ENCODE measurements at regions not wholly inside any gene's neighbourhood (a gene's known extent, or its start where the extent isn't known, plus 50 kb on each side); places are given as distances from the start of the nearest gene placed in this dataset.

DNA sequence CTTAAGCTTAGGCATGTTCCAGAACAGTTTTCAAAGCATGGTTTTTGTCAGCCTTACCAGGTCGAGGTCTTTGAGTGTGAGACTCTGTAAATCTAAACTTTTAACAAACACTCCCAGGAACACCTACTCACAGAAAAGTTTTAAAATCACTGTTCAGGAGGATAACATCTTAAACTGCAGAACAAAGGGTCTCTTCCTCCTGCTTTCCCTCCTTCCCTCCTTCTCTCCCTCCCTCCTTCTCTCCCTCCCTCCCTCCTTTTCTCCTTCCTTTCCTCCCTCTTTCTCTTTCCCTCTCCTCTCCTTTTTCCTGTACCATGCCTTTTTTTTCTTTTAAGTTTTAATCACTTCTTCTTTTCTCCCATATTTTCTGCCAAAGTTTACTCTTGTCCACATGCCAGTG lies 153.5 kb upstream of the MAF start:
- DNase-seq (ENCODE audit: low spot score) = no peak

DNA sequence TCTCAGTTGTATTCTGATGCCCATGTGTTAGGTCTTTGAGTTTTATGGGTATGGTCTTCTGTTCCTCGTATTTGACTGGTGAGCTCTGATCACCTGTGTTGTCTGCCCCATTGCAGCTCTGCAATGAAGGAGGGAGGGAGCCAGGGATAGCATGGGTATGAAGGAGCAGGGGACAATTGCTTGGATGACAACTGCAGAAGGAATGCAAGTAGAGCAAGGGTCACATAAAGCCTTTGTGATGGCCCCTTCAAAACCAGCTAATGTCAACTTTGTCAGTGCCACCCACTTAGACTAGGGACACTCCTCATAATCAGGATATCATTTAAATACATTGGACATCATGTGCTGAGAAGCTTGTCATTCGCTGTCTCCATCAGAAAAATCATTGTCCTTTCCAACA lies 152.7 kb upstream of the MAF start:
- DNase-seq (ENCODE audit: low spot score) = no peak

GRCh38 chr16:79752396-79752795 lies 151.9 kb upstream of the MAF start:
- no peak for DNase-seq (ENCODE audit: low spot score)

GRCh38 chr16:79751471-79752184 lies 151.1 kb upstream of the MAF start:
- DNase-seq (ENCODE audit: low spot score) = no peak

DNA sequence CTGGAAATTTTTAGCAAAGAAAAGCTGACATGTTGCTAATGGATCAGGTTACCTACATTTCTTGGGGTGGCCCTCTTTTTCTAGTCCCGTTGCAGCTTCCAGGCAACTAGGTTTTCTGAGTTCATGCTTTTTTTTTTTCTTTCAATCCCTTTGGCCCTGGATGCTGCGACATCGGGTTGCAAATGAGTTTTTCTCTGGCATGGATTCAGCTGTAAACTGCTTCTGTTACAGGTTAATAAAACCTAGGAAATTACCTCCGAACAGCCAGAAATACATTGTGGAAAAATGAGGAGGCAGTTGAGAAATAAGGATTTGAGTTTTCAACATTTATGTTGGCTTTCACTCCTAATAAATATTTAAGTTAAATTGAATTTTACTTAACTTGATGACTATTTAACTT lies 149.8 kb upstream of the MAF start:
- no peak for DNase-seq (ENCODE audit: low spot score)

DNA sequence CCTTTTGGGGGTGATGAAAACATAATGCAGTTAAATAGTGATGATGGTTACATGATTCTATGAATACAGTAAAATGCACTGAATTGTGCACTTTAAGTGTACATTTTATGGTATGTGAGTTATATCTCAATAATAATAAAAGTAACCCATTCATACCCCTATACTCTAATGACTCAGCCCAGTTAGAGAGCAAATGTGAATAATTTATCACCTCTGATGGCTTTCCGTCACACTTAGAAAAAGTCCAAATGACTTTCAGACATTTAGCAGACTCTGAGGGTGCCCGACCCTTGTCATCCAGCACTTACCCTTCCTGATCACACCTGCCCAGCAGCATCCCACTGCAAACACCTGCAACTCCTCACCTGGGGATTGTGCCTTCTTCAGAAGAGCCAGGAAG lies 148.1 kb upstream of the MAF start:
- no peak for DNase-seq (ENCODE audit: low spot score)

- DNase-seq (ENCODE audit: low spot score) = no peak
These were observed 147.2 kb upstream of the MAF start for GRCh38 chr16:79747688-79748087.

DNA sequence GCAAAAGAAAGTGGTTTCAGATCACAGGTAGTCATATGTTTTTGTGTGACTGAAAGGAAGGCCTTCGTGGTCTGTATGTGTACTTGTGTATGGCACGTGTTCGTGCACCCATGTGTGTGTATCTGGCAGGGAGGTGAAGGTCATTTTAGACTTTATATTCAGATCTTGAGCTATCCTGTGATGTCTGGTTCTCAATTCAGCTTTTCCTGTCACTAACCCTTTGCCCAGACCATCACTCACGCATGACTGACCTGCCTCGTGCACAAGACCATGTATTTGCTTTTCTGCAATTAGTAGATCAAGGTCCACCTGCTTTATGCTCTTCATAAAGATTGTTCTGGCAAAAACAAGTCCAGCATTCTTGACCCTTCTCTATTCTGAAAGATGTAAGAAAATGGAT lies 139.7 kb upstream of the MAF start:
- no peak for DNase-seq (ENCODE audit: low spot score)

- DNase-seq (ENCODE audit: low spot score) = no peak
These were observed 134.7 kb upstream of the MAF start for GRCh38 chr16:79735271-79735670.

DNA sequence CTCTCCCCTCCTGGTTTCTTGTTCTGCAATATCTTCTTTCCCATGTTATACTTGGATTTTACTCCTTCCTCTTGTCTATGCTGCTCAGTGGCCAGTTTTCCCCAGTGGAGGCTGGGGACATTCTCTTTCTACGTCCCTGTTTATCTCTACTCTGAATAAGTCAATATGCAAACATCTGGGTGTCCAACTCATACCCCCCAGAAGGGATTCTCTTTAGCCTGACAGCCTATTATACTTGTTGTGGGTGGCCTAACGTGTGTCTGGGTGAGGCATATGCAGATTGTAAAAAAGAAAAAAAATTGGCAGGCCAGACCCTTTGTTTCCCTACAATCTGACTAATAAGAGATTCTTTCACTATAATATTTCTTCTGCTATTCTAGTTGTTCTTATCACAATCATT lies 134.2 kb upstream of the MAF start:
- DNase-seq (ENCODE audit: low spot score) = no peak

- DNase-seq (ENCODE audit: low spot score) = no peak
These were observed 128.3 kb upstream of the MAF start for GRCh38 chr16:79728923-79729240.

- no peak for DNase-seq (ENCODE audit: low spot score)
These were observed 127.7 kb upstream of the MAF start for GRCh38 chr16:79728048-79728922.

- no peak for DNase-seq (ENCODE audit: low spot score)
These were observed 126.4 kb upstream of the MAF start for GRCh38 chr16:79726902-79727301.

GRCh38 chr16:79725051-79725450 lies 124.5 kb upstream of the MAF start:
- DNase-seq (ENCODE audit: low spot score) = no peak

- peak; percentile 25 for DNase-seq (ENCODE audit: low spot score)
These were observed 123.1 kb upstream of the MAF start for GRCh38 chr16:79723583-79724168.

GRCh38 chr16:79721270-79721669 lies 120.7 kb upstream of the MAF start:
- no peak for DNase-seq (ENCODE audit: low spot score)

DNA sequence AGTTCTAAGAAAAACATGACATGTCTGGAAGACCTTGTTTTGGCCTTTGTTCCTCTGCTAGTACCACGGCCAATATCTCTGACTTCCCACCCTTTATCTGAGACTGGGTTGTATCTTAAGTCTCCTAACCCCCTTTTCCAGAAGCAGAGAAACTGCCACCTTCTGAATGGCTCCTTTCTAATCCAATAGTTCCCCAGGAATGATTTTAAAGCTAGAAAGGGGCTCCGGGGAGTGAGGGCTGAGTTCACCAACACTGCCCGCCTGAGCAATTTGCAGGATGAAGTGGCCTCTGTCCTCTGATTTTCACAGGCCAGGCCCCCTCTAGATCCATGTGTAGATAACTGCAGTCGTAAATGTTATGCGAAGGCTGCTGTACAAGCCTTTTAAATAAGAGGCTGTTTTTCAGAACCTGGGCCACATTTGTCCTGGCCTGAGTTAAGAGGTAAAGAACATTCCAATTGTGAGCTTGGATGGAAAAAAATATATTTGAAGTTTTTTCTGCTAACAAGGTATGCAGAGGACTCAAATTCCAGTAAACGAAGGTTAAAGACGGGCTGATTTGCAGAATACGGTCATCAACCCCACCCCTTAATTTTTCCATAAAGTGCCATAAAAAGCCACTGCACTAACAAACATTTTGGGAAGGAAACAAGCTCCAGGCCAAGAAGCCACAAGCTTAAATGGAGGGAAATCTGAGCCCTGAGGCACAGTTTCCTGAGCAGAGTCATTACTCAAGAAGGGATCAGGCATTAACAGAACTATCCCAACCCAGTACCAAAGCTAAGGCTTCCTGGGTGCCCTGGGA lies 117.0 kb upstream of the MAF start:
- DNase-seq (ENCODE audit: low spot score) = no peak

- no peak for DNase-seq (ENCODE audit: low spot score)
These were observed 116.3 kb upstream of the MAF start for GRCh38 chr16:79716645-79717332.

DNA sequence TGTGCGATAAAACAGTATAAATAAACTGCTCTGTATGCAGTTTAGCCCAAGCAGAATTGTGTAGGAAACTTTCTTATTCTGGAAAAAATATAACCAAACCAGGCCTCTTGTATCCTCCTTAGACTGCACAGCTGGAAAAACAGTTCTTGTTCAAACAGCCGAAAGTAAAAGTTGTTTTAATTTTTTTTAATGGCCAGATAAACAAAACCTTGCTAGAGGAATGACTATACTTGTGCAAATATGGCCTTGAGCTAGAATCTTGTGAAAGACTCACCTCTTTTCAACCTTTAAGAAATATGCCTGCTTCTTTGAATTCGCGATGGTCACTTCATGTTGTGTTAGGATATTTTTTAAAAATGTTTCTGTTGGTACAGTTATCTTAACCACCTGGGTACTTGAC lies 114.5 kb upstream of the MAF start:
- DNase-seq (ENCODE audit: low spot score) = no peak

GRCh38 chr16:79714440-79714839 lies 113.9 kb upstream of the MAF start:
- DNase-seq (ENCODE audit: low spot score) = no peak

DNA sequence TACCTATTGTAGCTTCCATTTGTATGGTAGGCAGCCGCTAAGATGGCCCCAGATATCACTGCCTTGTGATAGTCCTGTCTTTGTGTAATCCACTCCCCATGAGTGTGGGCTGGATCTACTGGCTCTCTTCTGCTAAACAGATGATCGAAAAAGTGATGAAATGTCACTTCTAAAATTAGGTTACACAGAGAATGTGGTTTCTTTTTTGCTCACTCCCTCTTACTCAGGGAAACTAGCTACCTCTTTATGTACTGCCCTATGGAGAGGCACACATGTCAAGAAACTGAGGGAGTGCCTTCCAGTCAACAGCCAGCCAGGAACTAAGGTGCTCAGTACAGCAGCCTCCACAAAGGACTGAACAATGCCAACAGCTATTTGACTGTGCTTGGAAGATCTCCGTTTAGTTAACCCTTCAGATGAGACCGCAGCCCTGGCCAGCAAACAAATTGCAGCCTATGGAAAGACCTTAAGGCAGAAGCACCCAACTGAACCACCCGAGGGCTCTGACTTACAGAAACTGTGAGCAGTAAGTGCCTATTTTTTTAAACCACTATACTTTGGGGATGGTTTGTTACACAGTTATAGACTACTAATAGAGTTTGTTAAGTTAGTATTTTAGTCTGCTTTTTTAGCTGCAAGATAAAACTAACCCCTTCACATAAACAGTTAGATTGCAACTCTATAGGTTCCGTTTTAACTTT lies 113.2 kb upstream of the MAF start:
- DNase-seq (ENCODE audit: low spot score) = no peak

Measured in iPS-NIHi11 (cell line).